ENCODE measurements at regions not wholly inside any gene's neighbourhood (a gene's known extent, or its start where the extent isn't known, plus 50 kb on each side); places are given as distances from the start of the nearest gene placed in this dataset.

DNA sequence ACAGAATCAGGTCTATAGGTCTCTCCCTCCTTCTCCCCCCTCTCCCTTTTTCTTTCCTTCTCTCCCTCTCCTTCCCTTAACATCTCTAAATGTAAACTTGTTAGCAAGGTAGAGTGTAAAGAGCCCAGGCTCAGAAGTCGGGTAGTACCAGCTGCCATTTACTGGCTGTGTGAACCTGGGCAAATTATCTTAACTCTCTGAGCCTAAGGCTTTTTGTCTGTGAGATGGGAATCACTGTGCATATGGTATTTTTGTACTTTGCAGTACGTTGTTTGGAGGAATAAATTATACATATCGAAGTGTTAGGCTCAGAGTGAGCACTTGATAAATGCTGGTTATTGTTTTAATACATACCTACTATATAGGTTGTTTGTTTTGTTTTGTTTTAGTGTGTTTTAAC is 154.0 kb downstream of the RBMX2 start:
- H3K27me3 Mint-ChIP-seq (ENCODE audit: low read depth, unreplicated experiment) = peaks cover 6% of the 10 kb centered on the region
- H3K79me2 ChIP-seq (ENCODE audit: insufficient read depth, low read length) = no peaks in the 10 kb centered on the region
- H3K27ac ChIP-seq (ENCODE audit: low read depth, low read length) = no peak overlapping the region
- H3K4me1 Mint-ChIP-seq (ENCODE audit: low read depth, unreplicated experiment) = peaks cover under 1% of the 10 kb centered on the region
- no peaks in the 10 kb centered on the region for H3K36me3 ChIP-seq (ENCODE audit: insufficient read depth, low read length)
- DNase-seq (ENCODE audit: low read depth) (no peak), FAIRE-seq (no peak)
- no peak overlapping the region for H2AFZ ChIP-seq (ENCODE audit: low read depth, low read length)
- no peak for TF ChIP-seq EZH2 (IDR thresholded peaks at IDR 0.05; ENCODE audit: insufficient read depth, low read length)
- TF ChIP-seq CTCF (IDR thresholded peaks at IDR 0.05; ENCODE audit: insufficient read depth, low read depth, low read length) = no peak
- H3K4me2 ChIP-seq (ENCODE audit: low read length) = no peak overlapping the region
- no peaks in the 10 kb centered on the region for H4K20me1 ChIP-seq (ENCODE audit: insufficient read depth, low read length)
- no peak overlapping the region for H3K4me3 ChIP-seq (ENCODE audit: insufficient read depth, low read depth, low read length)
- H3K9me3 ChIP-seq (ENCODE audit: insufficient read depth, low read depth, low read length) = no peaks in the 10 kb centered on the region
- H3K4me1 ChIP-seq (ENCODE audit: insufficient read depth, low read length) = peaks cover 2% of the 10 kb centered on the region
- H3K36me3 Mint-ChIP-seq (ENCODE audit: low read depth, unreplicated experiment) = no peaks in the 10 kb centered on the region
- H3K27me3 ChIP-seq (ENCODE audit: insufficient read depth, low read length) = no peaks in the 10 kb centered on the region
- no peak overlapping the region for H3K27ac Mint-ChIP-seq (ENCODE audit: unreplicated experiment)
- H3K9me3 Mint-ChIP-seq (ENCODE audit: unreplicated experiment) = no peaks in the 10 kb centered on the region
- no peak overlapping the region for H3K4me3 Mint-ChIP-seq (ENCODE audit: unreplicated experiment)
- no peak overlapping the region for H3K9ac ChIP-seq (ENCODE audit: low read length)

DNA sequence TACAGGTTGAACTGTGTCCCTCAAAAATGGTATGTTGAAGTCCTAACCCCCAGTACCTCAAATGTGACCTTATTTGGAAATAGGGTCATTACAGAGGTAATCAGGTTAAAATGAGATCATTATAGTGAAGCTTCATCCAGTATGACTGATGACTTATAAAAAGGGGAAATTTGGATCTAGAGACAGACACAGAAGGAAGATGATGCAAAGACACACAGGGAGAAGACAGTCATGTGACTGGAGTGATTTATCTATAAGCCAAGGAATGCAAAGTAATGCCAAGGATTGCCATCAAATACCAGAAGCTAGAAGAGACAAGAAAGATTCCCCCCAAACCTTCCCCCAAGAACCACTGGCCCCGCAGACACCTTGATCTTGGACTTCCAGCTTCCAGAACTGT is 155.2 kb downstream of the RBMX2 start:
- Histone ChIP-seq H2AFZ (ENCODE audit: low read depth, low read length) (no peak overlapping the region), H3K9me3 (ENCODE audit: insufficient read depth, low read depth, low read length) (no peaks in the 10 kb centered on the region), H3K9ac (ENCODE audit: low read length) (no peak overlapping the region), H3K4me3 (ENCODE audit: insufficient read depth, low read depth, low read length) (no peak overlapping the region), H3K36me3 (ENCODE audit: insufficient read depth, low read length) (no peaks in the 10 kb centered on the region), H3K27me3 (ENCODE audit: insufficient read depth, low read length) (no peaks in the 10 kb centered on the region), H4K20me1 (ENCODE audit: insufficient read depth, low read length) (no peaks in the 10 kb centered on the region), H3K79me2 (ENCODE audit: insufficient read depth, low read length) (no peaks in the 10 kb centered on the region), H3K27ac (ENCODE audit: low read depth, low read length) (no peak overlapping the region), H3K4me2 (ENCODE audit: low read length) (no peak overlapping the region), H3K4me1 (ENCODE audit: insufficient read depth, low read length) (peaks cover 3% of the 10 kb centered on the region)
- Mint-ChIP-seq H3K4me3 (ENCODE audit: unreplicated experiment) (no peak overlapping the region), H3K4me1 (ENCODE audit: low read depth, unreplicated experiment) (peaks cover 9% of the 10 kb centered on the region), H3K27ac (ENCODE audit: unreplicated experiment) (no peak overlapping the region), H3K36me3 (ENCODE audit: low read depth, unreplicated experiment) (no peaks in the 10 kb centered on the region), H3K9me3 (ENCODE audit: unreplicated experiment) (no peaks in the 10 kb centered on the region), H3K27me3 (ENCODE audit: low read depth, unreplicated experiment) (peaks cover 6% of the 10 kb centered on the region)
- FAIRE-seq (peak; percentile 80), DNase-seq (ENCODE audit: low read depth) (no peak)
- TF ChIP-seq CTCF (IDR thresholded peaks at IDR 0.05; ENCODE audit: insufficient read depth, low read depth, low read length) (no peak), EZH2 (IDR thresholded peaks at IDR 0.05; ENCODE audit: insufficient read depth, low read length) (no peak)

GRCh38 chrX:130560544-130560943 is 158.8 kb downstream of the RBMX2 start:
- Histone ChIP-seq H3K79me2 (ENCODE audit: insufficient read depth, low read length) (no peaks in the 10 kb centered on the region), H2AFZ (ENCODE audit: low read depth, low read length) (no peak overlapping the region), H3K27ac (ENCODE audit: low read depth, low read length) (no peak overlapping the region), H3K4me2 (ENCODE audit: low read length) (no peak overlapping the region), H3K9ac (ENCODE audit: low read length) (no peak overlapping the region), H3K27me3 (ENCODE audit: insufficient read depth, low read length) (no peaks in the 10 kb centered on the region), H3K36me3 (ENCODE audit: insufficient read depth, low read length) (no peaks in the 10 kb centered on the region), H4K20me1 (ENCODE audit: insufficient read depth, low read length) (no peaks in the 10 kb centered on the region), H3K4me3 (ENCODE audit: insufficient read depth, low read depth, low read length) (no peak overlapping the region), H3K4me1 (ENCODE audit: insufficient read depth, low read length) (peaks cover 3% of the 10 kb centered on the region), H3K9me3 (ENCODE audit: insufficient read depth, low read depth, low read length) (no peaks in the 10 kb centered on the region)
- Mint-ChIP-seq H3K27ac (ENCODE audit: unreplicated experiment) (peak overlapping the region; percentile 21), H3K4me1 (ENCODE audit: low read depth, unreplicated experiment) (peaks cover 17% of the 10 kb centered on the region), H3K27me3 (ENCODE audit: low read depth, unreplicated experiment) (peaks cover 1% of the 10 kb centered on the region), H3K9me3 (ENCODE audit: unreplicated experiment) (peaks cover 7% of the 10 kb centered on the region), H3K36me3 (ENCODE audit: low read depth, unreplicated experiment) (no peaks in the 10 kb centered on the region), H3K4me3 (ENCODE audit: unreplicated experiment) (no peak overlapping the region)
- TF ChIP-seq EZH2 (IDR thresholded peaks at IDR 0.05; ENCODE audit: insufficient read depth, low read length) (no peak), CTCF (IDR thresholded peaks at IDR 0.05; ENCODE audit: insufficient read depth, low read depth, low read length) (no peak)
- FAIRE-seq = peak; percentile 75
- DNase-seq (ENCODE audit: low read depth) = no peak

Measured in astrocyte (in vitro differentiated cells and primary cell).